TTC549 (cell line): ENCODE measurements at regions not wholly inside any gene's neighbourhood (a gene's known extent, or its start where the extent isn't known, plus 50 kb on each side); places are given as distances from the start of the nearest gene placed in this dataset.

Experiments used
- FAIRE-seq: peaks from 2 replicates; lab custom pipeline; 2012; peaks lifted over from hg19 to GRCh38; lab: Jason Lieb, UNC

DNA sequence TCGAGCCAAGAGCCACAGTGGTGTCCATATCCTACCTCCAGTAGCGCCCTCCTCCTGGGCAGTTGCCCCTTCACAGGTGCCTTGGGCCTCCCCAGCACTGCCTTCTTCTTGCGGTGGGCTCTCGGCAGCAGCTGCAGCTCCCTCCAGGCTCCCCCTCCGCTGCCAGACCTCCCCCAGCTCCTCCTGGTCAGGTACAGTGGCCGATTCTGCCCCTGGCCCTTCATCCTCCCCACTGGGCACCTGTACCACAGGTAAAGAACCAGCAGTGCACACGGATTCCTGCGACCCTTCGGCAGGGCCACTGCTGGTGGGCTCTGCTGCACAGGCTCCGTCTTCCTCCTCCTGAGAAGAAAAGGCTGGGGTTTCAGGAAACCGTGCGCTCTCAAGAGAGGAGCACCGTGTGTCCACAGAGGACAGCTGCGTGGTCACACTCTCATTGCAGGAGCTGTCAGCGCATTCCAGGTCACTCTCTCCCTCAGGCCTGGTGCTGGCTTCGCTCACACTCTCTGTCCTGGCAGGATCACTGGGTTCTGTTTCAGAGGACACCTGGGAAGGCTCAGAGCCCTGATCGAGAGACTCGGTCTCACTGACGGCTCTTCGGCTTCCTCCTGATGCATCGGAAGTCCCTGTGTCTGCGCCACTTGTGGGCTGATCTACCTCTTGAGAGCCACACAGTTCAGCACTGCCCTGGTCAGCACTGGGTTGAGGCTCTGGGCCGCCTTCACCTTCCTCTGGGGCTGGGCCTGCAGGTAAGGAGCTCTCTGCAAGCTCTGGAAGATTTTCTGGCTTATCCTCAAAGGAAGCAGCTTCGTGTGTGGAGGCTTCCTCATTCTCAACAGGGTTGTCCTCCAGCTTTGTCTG, 147.4 kb upstream of the STK17B start:
- no peak for FAIRE-seq

DNA sequence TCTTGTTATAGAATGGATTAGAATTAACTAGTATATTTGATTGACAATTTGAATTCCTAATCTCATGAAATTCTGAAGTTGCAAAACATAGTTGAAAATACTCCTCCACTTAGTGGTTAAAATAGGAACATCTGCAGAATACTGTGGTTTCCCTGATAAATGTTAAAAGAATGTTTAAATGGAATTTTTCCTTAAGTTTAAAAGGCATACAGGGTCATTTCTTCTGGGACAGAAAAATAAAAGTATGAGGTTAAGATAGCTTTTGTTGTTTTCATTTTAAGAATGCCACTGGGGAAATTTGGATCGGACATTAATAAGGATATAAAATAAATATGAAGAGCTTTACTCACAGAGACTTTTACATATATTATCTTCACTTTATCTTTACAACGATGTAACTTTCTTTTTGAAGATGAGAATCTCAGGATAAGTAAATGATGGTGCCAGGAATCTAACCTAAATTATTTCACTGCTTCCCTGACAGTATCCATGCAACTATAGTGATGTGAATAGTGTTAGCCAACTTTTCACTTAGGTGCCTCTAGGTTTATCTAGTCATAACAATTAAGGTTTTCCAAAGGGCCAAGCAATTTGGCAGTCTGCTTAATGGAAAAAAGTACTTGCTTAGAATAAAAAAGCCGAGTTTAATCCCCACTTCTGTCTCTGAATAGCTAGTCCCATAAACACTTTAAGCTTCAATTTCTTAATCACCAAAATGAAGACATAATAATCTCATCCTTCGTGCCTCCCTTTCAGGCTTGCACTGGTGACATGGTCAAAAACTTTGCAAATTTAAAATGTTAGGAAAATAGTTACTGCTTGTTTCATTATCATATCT, 151.8 kb upstream of the STK17B start:
- FAIRE-seq, result no peak

DNA sequence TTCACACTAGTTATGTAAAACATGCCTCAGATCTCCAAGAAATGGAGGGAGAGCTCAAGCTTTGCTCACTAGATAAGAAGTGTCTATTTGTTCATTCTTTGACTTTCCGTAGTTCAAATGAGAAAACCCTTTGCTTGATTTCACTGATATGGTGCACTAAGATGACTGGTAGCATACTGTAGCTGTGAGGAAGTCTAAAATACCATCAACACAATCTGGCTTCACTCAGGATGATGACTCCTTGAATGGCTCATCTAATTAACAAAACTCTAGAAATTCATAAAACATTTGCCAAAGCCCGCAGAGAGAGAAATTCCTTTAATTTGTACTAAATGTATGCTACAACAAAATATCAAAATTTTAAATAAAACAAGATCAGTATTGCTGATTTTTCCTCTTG, 152.8 kb upstream of the STK17B start:
- FAIRE-seq, result no peak

DNA sequence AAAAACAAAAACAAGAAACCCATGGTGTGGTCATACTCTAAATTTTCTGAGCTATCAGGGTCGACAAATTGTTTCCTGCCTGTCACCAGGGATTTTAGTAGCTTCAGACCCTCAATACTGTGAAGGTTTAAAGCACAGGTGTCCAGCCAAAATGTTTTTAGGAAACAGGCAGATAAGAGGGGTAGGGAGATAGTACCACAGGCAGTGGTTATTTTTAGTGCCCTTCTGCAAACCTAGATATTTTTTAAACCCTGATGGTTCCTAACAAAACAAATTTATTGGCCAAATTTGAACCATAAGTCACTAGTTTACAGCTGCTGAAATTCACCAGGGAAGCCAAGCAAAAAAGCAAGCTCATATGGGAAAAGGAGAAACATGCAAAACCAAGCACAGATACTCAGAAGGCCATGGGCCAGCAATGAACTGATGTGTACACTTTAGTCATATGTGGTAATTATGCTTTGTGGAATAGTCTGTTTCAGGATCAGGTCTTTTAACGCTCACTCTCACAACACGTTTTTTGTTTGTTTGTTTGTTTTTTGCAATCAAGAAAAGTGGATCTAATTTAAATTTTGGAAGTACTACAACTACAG, 156.8 kb upstream of the STK17B start:
- no peak for FAIRE-seq

DNA sequence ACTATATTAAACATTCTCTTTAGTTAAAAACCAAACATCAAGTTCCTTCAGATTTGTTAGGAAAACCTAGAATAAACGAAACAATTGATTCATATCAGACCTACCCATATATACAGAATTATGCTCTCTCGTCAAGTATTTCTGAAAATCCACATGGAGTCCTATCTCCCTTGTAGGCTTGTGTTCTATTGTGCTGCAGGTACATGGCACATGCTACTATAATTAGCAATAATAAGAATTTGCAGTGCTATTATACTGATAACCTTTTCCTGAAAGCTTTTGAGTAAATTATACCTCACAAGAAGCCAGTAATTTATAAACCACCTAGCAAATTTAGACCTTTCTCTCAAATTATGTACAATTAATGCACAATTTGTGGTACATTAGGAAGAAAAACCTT, 158.6 kb upstream of the STK17B start:
- no peak for FAIRE-seq

DNA sequence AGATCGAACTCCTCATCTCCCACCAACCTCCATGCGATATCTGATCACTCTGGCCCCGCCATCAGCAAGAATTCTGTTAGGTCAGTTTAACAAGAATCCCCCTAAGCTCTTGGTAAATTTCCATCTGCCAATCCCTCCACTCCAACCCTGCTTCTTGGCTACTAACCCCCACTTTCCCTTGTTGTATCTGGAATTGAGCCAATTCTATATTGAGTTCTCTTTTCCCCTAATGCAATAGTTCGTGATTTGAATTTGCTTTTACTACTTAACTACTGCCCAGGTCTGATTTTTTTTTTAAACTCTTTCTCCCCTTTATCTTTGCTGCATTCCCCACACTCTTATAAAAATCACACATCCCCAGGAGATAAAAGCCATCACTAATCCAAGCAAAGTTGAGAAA, 159.3 kb upstream of the STK17B start:
- FAIRE-seq, result no peak

DNA sequence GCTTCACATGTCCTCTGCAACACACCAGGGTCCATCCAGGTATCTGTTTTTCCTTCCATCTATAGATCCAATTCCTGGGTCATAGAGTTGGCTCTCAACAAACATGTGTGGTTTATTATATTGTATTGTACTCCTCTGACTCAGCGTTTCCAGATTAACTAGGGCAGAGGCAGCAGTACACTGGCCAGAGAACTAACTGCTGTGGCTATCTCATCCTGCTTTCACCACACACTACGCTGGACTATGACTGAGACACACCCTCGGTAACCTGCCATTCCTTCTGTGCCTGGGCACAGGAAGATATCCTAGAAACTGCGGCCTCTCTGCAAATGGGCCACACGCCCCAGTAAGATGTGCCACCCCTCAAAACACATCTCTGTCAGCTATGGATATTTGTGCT, 159.8 kb upstream of the STK17B start:
- FAIRE-seq, result no peak

DNA sequence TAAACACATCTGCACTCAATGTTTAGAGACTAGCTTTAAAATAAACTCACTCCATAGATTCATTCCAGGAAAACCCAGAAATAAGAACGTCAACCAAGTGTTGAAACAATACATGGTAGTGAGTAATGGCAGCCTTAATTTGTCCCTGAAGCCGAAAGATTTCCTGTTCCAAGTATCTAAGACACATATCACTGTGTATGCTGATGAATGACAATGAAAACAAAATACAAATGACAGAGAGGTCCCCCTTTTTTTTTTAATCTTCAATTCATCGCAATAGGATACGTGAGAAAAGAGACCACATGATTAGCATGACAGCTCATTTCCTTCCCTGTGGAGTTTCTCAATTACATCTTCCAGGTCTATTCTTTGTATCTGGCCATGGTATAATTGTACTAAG, 160.5 kb upstream of the STK17B start:
- FAIRE-seq, result no peak

DNA sequence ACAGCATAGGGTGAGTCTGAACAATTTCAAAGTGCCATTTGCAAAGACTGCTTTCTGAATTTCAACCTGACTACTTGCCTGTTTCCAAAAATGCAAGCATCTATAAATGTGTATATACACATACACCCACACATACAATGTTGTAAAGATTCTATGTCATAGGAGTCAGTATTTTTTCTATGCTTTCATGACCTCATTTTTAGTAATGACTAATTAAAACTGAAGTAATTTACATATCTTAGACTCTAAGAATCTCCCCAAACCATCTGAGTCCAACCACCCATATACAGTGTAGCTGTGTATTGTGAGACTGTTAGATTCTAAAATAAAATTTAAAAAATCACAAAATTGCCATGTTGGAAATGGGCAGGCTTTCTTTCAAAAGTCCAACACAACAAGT, 162.0 kb upstream of the STK17B start:
- FAIRE-seq, result no peak

DNA sequence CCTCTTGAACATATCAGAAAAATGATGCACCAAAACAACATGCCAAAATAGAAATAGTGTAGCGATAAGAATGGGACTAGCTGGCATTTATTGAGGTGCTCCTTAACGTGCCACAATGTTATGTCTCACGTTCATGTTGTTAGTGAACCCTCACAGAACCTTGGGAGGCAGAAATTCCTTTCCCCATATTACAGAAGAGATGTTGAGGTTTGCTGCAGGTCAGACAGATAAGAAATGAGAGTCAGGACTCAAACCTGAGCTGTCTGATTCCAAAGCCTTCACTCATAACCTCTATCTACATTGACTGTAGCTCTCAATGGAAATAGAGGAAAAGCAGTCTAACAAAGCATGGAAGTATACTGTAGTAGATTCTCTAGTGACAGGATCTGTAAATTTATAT, 163.3 kb upstream of the STK17B start:
- FAIRE-seq, result no peak

DNA sequence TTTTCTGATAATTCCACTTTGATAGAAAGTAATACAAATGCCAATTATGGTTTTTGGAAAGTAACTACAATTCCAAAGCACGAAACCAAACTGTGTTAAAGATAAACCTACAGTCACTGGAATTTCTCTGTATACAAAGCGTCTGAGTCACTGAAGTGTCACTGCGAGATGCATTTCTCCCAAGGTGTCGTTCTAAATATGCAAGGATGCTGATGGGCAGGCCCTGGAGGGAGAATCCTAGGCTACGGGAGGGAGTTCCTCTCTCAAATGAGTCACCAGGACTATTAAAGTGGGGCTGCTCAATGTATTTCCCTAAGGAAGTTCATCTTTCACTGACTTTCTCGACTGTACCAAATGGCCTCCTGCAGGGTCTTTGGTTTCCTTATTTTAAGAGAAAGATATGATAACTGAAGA, 163.8 kb upstream of the STK17B start:
- FAIRE-seq, result no peak

DNA sequence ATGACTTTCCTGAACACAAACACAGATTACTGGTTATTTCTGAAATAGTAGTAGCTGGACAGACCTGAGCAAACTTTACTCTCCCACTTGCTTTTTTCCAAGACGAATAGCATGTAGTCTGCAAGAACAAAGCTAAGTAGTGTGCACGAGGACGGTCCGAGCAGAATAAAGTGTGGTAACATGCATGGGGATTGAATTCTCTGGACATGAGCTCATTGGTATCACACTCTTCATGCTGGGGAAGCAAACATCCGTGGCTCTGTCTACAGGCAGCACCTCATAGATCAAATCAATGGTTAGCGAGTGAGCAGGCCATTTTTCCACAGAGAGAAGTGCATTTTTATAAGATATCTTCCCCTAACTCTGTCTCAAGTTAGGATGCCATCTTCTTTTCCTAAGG, 164.8 kb upstream of the STK17B start:
- no peak for FAIRE-seq

DNA sequence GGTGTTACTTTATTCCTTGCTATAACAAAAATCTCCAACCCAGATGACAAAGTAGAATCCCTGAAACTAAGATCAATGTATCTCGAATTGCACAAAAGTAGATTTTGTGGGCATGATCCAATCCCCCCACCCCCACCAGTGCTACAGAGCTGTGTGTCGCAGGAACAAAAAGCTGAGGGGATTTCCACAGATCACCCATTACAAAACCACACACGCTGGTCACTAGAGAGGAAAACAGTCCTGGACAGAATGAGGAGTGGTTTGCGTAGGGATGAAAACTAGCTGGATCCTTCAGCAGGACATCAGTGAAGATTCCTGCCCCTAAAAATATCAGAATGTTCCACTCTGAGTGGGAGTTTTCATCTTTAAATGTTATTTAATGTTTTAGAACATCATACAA, 165.3 kb upstream of the STK17B start:
- no peak for FAIRE-seq

DNA sequence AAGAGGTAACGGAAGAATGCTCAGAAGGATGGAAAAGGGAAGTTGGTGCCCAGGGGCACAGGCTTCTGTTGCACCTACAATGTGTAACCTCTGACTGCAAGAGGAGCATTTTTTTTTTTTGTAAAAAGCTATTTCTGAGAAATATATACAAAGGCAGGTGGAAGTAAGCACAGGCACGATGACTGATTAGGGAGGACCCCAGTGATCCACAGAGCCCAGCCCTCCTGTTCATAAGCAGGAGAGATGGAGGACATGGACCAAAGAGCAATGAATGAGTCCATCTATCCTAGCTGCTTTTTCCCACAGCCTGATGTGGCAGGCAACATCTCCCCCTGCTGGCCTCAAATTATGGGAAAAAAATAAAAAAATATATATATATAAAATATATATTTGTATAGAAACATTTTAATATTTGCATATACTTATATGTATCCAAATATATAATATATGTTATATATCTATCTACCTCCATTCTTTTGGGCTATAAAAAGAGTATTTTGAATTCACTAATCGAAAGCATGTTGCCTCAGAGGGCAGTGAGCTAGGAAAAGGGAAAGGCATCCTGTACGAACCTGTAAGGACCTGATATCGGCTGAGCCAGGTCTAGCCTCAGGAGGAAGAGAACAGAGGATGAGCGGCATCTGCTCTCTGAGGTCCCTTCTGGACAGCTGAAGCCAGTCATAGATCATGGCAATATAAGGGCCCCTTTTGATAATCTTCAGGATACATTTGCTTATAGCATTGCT, 166.0 kb upstream of the STK17B start:
- FAIRE-seq, result peak; percentile 57

DNA sequence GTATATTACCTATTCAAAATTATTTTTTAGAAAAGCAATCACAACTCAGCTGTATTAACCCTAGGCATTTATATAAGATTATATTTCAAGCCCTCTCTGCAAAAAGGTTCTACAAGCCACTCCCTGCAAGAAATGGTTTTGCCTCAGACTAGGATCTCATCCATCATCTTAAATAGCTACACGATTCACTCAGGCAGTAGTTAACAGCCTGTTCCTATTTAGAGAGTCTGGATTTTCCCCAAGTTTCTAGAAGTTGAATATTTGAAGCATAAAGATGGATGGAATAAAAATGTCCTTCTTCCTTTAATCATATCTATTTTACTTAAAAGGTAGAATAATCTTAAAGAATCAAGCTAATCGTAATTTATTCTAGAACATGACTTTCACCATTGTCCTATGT, 167.1 kb upstream of the STK17B start:
- FAIRE-seq, result no peak

DNA sequence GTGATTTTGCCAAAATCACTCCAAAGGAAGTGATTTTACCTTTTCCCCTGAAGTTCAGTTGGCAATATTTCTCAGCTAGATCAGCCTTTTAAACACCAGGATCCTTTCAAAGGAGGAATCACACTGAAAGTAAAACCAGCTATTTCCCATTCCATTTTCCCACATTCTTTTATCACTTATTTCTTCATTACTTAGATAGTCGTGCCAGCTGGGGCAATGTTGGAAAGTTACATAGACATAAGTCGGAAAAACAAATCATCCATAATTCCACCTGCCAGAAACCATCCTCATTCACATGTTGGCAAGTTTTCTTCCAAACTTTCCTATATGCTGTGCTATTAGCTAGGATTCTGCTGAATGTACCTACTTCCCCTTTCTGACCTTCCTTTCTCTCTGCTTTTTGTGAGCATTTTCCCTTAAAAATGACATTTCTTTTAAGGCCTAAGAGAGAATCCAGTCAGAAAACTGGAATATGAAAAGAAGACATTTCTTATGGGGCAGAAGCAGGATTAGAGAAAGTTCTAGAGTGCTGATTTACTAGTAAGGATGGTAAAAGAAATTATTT, 170.0 kb upstream of the STK17B start:
- FAIRE-seq, result no peak

DNA sequence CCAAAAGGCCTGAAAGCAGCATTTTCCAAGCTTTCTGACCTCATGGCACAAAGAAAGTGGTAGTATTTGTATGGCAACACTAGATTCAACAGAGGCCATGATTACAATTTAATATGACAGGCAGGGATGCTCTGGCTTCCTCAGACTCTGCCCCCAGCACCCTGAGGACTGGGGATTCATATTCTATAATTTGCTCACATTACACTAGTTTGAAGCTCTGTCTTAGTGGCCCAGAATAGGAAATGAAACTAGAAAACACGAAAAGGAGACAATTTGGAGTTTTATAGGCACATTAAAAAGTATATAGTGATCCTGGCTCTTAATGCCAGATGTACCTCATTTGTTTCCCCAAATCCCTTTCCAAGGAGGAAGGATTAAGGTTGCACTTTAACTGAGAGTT, 173.0 kb upstream of the STK17B start:
- FAIRE-seq, result no peak

DNA sequence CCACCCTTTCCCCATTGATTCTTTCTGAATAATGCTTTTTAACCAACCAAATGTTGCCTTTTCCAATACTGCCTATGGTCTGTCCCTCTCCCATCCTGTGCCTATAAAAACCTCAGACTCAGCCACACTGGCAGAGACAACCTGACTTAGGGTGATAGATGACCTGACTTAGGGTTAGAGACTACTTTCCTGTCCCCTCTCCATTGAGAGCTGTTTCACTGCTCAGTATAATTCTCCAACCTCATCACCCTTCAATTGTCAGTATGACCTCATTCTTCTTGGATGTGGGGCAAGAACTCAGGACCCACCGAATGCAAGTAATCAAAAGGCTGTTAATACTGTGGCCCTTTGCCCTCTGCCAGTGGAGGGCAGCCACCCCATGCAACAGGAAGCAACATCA, 182.3 kb upstream of the STK17B start:
- no peak for FAIRE-seq

DNA sequence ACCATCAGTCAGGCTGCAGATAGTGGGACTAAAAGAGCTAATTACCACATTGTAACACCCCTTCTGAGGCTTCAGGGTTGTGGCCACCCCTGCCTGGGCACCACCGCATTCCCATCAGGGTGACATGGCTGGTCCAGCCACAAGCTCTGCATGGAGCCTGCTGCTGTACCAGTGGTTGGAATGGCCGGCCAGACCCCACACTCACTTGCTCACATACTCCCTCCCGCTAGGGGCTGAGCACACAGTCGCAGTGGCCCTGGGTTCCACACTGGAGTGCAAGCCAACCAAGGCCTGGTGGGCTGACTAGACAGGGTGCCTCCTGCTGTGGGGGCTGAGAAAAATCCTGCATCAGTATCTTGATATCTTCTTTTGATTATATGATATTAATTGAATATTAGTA, 182.8 kb upstream of the STK17B start:
- FAIRE-seq, result no peak

DNA sequence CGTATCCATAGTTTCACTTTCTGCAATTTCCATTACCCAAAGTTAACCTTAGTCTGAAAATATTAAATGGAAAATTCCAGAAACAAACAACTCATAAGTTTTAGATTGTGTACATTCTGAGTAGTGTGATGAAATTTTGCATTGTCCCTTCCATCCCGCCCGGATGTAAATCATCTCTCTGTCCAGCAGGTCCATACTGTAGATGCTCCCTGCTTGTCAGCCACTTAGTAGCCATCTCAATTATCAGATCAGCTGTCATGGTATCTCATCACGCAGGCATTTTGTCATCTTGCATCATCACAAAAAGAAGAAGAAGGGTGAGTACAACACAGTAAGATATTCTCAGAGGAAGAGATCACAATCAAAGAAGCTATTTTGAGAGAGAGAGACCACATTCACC, 185.0 kb upstream of the STK17B start:
- no peak for FAIRE-seq

DNA sequence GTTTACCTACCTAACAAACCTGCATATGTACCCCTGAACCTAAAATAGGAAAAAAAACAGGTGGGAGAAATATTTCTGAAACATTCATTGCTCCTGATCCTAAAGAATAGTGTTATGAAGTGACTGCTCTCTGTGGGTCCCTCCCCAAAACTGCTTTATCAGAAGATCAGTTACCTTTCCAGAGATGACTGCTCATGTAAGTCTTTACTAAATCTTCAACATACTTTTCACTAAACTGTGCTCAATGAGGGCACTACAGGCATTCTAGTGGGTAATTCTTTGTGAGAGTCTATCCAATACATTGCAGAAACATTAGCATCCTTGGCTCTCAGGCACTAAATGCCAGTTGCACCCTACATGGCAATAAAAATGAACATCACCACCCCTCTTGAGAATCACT, 189.3 kb upstream of the STK17B start:
- no peak for FAIRE-seq

DNA sequence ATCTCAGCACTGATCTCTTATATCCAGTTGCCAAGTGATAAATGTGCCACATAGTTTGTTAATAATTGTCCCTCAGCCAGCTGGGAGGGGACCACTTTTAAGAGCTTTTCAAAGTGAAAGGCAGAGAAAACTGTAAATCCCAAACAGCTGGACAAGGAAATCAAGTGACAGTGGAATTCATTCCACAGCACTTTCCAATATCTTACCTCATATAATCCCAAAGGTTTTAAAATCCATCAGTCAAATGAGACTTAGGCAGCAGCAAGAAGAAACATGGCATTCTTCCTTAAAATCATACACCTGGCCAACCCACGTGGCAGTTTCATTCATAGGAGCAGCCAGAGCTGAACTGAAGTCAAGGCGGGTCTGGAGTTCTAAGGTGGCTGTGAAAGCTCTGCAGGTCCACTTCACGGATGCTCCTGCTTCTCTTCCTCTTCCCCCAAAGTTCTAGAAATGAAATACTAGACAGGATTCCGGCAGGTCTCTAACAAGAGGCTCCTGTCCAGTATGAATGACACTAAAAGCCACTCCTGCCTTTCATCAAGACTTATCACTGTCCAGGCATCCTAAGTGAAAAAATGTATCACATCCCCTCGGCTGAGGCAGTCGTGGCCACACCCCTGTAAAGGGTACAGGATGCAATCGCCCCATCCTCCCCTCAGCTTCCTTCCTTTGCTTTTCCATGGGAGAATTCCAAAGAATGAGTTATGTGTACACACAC, 190.4 kb upstream of the STK17B start:
- no peak for FAIRE-seq
